GM12878 (cell line): ENCODE measurements at regions not wholly inside any gene's neighbourhood (a gene's known extent, or its start where the extent isn't known, plus 50 kb on each side); places are given as distances from the start of the nearest gene placed in this dataset.

Experiments used
- ATAC-seq: fragments of 200-7000 bp; cut with Tn5 transposase; 3 replicates; pipeline ENCODE4 v1.9.1; 2020; ENCODE audit warnings: mild to moderate bottlenecking, moderate library complexity
- BruUV-seq: library from RNA; stranded (reverse); fragments of 400-500 nt; replicated peaks from 2 replicates; lab custom pipeline; 2021; lab: Mats Ljungman, UMichigan
- CTCF ChIA-PET: fragments of 300-600 bp; sonication (Branson Sonifier 250); formaldehyde crosslinking; extraction: SDS; loops from one replicate; lab custom pipeline; 2021; ENCODE audit warnings: inconsistent platforms; lab: Yijun Ruan, JAX
- POLR2A ChIA-PET: fragments of 350-600 bp; formaldehyde crosslinking; extraction: SDS; loops from one replicate; lab custom pipeline; 2021; ENCODE audit warnings: inconsistent platforms; lab: Charles Lee
- RAD21 ChIA-PET: fragments of 300-600 bp; sonication (Branson Sonifier 250); formaldehyde crosslinking; loops from one replicate; lab custom pipeline; 2023; ENCODE audit warnings: antibody characterized with exemption; ENCODE audit not compliant: unreplicated experiment; lab: Charles Lee
- SMC1A ChIA-PET: fragments of 300-600 bp; sonication (Branson Sonifier 250); formaldehyde crosslinking; loops from one replicate; lab custom pipeline; 2023; ENCODE audit not compliant: unreplicated experiment, uncharacterized antibody; lab: Charles Lee
- DNase-seq: peaks from one replicate; pipeline ENCODE4 v3.0.0-alpha.2; 2011; ENCODE audit warnings: low read depth, low spot score
- FAIRE-seq: peaks from 3 replicates; lab custom pipeline; 2011; peaks lifted over from hg19 to GRCh38; lab: Jason Lieb, UNC
- H2AFZ ChIP-seq: 2 replicates; pipeline ENCODE4 v1.6.0; 2011; ENCODE audit warnings: low read depth, low read length, control low read depth; ENCODE audit not compliant: control insufficient read depth
- H3K27ac ChIP-seq: 2 replicates; pipeline ENCODE4 v1.5.1; 2011; ENCODE audit warnings: control low read depth; ENCODE audit not compliant: control insufficient read depth, insufficient read depth
- H3K27me3 ChIP-seq, 2 experiments: replicated peaks in 1 of 2; 2 replicates each; pipeline versions ENCODE4 v1.6.0 to v1.6.1; 2011; ENCODE audit warnings: low read length in 1 of 2; ENCODE audit not compliant: control insufficient read depth in 2 of 2, insufficient read depth in 2 of 2
- H3K36me3 ChIP-seq, 2 experiments: 2 replicates each; pipeline ENCODE4 v1.5.1; 2011; ENCODE audit warnings: low read length in 1 of 2; ENCODE audit not compliant: control insufficient read depth in 2 of 2, insufficient read depth in 2 of 2
- H3K4me1 ChIP-seq: 2 replicates; pipeline ENCODE4 v1.6.1; 2011; ENCODE audit warnings: mild to moderate bottlenecking, low read length, moderate library complexity, mixed read lengths; ENCODE audit not compliant: control insufficient read depth, insufficient read depth
- H3K4me2 ChIP-seq: 2 replicates; pipeline ENCODE4 v1.6.0; 2011; ENCODE audit warnings: control low read depth; ENCODE audit not compliant: control insufficient read depth, insufficient read depth
- H3K4me3 ChIP-seq: fragments of 200-600 bp; sonication (generic); 2 replicates; pipeline ENCODE4 v1.5.1; 2016
- H3K79me2 ChIP-seq: 2 replicates; pipeline ENCODE4 v1.6.0; 2011; ENCODE audit warnings: low read length; ENCODE audit not compliant: control insufficient read depth, insufficient read depth
- H3K9ac ChIP-seq: 2 replicates; pipeline ENCODE4 v1.8.0; 2011; ENCODE audit warnings: low read length, control low read depth, mixed read lengths; ENCODE audit not compliant: control insufficient read depth, insufficient read depth
- H3K9me3 ChIP-seq: replicated peaks from 3 replicates; pipeline ENCODE4 v1.5.1; 2011; ENCODE audit warnings: mild to moderate bottlenecking, low read length; ENCODE audit not compliant: control insufficient read depth, insufficient read depth
- H4K20me1 ChIP-seq: 2 replicates; pipeline ENCODE4 v1.6.0; 2011; ENCODE audit not compliant: control insufficient read depth, insufficient read depth
- CEBPZ ChIP-seq: fragments of 150-350 bp; IDR thresholded peaks from 2 replicates; pipeline ENCODE4 v1.6.1; 2016; ENCODE audit warnings: low read depth, low read length
- IKZF1 ChIP-seq: fragments of 450-650 bp; conservative IDR thresholded peaks from 2 replicates; pipeline ENCODE4 v1.6.1; 2017; ENCODE audit warnings: antibody characterized with exemption, mild to moderate bottlenecking
- NFXL1 ChIP-seq: fragments of 450-650 bp; IDR thresholded peaks from 2 replicates; pipeline ENCODE4 v1.6.1; 2017; ENCODE audit warnings: antibody characterized with exemption, mild to moderate bottlenecking, borderline replicate concordance
- NFYB ChIP-seq: IDR thresholded peaks from 2 replicates; pipeline ENCODE4 v1.6.1; 2011; ENCODE audit warnings: low read depth, mild to moderate bottlenecking, low read length, improper control_type of control experiment, moderate library complexity; ENCODE audit not compliant: insufficient read depth
- NRF1 ChIP-seq: conservative IDR thresholded peaks from 2 replicates; pipeline ENCODE4 v1.6.1; 2011; ENCODE audit warnings: mild to moderate bottlenecking, low read depth, low read length, improper control_type of control experiment
- ZNF687 ChIP-seq: fragments of 450-650 bp; IDR thresholded peaks from 2 replicates; pipeline ENCODE4 v1.6.1; 2017; ENCODE audit warnings: mild to moderate bottlenecking, moderate library complexity
- WGBS: methylation state at CpG from one replicate; pipeline ENCODE4 v1.1.6; 2016; ENCODE audit warnings: low lambda C conversion rate; ENCODE audit not compliant: insufficient replicate concordance, insufficient coverage; ENCODE audit errors: missing lambda C conversion rate; 5-methylcytosine and 5-hydroxymethylcytosine counted together
- in situ Hi-C: fragments of 300-500 bp; cut with MboI; formaldehyde crosslinking; loops from 9 replicates; pipeline ENCODE4 v1.14.3; 2018; ENCODE audit warnings: mixed read lengths
- intact Hi-C: fragments of 100-400 bp; cut with micrococcal nuclease; formaldehyde crosslinking; loops from one replicate; pipeline ENCODE4 v1.14.2; 2022; ENCODE audit not compliant: unreplicated experiment
- TF ChIP-seq, protein P1 (sequence below): fragments of 450-650 bp; IDR thresholded peaks from 2 replicates; pipeline ENCODE4 v1.6.1; 2017; ENCODE audit warnings: mild to moderate bottlenecking, low read depth, inconsistent platforms; ENCODE audit not compliant: poor library complexity, severe bottlenecking

GRCh38 chr6:125567407-125567806 is 182.0 kb upstream of the HEY2 start:
- WGBS: 0% methylated on average over 1 of the region's 1 CpG
- Histone ChIP-seq H3K27ac (no peak overlapping the region), H3K4me3 (no peak overlapping the region), H3K4me1 (no peaks in the 10 kb centered on the region), H3K9me3 (no peaks in the 10 kb centered on the region), H3K4me2 (no peak overlapping the region), H3K27me3 (no peaks in the 10 kb centered on the region; a peak in 1 of 4 replicates), H3K36me3 (no peaks in the 10 kb centered on the region), H2AFZ (no peak overlapping the region)
- ATAC-seq (no peak), FAIRE-seq (no peak), DNase-seq (no peak)
- intact Hi-C loops (no loop called here), in situ Hi-C loops (no loop called here)
- ChIA-PET SMC1A (no interaction called here), RAD21 (no interaction called here)
- no peak for TF ChIP-seq NFYB
- no peak for TF ChIP-seq ZNF687
- TF ChIP-seq NFXL1: no peak
- TF ChIP-seq NRF1: no peak
- no peak for TF ChIP-seq CEBPZ
- no peak for TF ChIP-seq IKZF1
- TF ChIP-seq, protein P1, sequence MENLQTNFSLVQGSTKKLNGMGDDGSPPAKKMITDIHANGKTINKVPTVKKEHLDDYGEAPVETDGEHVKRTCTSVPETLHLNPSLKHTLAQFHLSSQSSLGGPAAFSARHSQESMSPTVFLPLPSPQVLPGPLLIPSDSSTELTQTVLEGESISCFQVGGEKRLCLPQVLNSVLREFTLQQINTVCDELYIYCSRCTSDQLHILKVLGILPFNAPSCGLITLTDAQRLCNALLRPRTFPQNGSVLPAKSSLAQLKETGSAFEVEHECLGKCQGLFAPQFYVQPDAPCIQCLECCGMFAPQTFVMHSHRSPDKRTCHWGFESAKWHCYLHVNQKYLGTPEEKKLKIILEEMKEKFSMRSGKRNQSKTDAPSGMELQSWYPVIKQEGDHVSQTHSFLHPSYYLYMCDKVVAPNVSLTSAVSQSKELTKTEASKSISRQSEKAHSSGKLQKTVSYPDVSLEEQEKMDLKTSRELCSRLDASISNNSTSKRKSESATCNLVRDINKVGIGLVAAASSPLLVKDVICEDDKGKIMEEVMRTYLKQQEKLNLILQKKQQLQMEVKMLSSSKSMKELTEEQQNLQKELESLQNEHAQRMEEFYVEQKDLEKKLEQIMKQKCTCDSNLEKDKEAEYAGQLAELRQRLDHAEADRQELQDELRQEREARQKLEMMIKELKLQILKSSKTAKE: no peak
- TF ChIP-seq, all 136 proteins: peak for 0
- BruUV-seq: no TSS peak
- Histone ChIP-seq H3K9ac (no peak overlapping the region), H3K79me2 (no peaks in the 10 kb centered on the region), H4K20me1 (no peaks in the 10 kb centered on the region)
- ChIA-PET CTCF (no interaction called here), POLR2A (no interaction called here)
